ENCODE measurements at regions not wholly inside any gene's neighbourhood (a gene's known extent, or its start where the extent isn't known, plus 50 kb on each side); places are given as distances from the start of the nearest gene placed in this dataset.

GRCh38 chr7:109407756-109408155 lies 838.1 kb downstream of the DNAJB9 start:
- WGBS (ENCODE audit: insufficient coverage, insufficient replicate concordance, low lambda C conversion rate, missing lambda C conversion rate) = 22% methylated on average over 3 of the region's 3 CpGs
- ATAC-seq (no peak), FAIRE-seq (no peak), DNase-seq (ENCODE audit: low read depth, low spot score) (no peak)
- no peaks in the 10 kb centered on the region for H4K20me1 ChIP-seq (ENCODE audit: control insufficient read depth, insufficient read depth)
- no peaks in the 10 kb centered on the region for H3K36me3 ChIP-seq (ENCODE audit: control insufficient read depth in 2 of 2, insufficient read depth in 2 of 2, low read length in 1 of 2)
- ChIA-PET SMC1A (ENCODE audit: uncharacterized antibody, unreplicated experiment) (no interaction called here), POLR2A (no interaction called here), CTCF (no interaction called here), RAD21 (ENCODE audit: unreplicated experiment) (no interaction called here)
- TF ChIP-seq NR2F1 (conservative IDR thresholded peaks at IDR 0.05) = no peak
- no peak for TF ChIP-seq SUZ12 (IDR thresholded peaks at IDR 0.05; ENCODE audit: unreplicated experiment)
- no peak for TF ChIP-seq KDM1A (IDR thresholded peaks at IDR 0.05; ENCODE audit: borderline replicate concordance)
- no peak for TF ChIP-seq HDAC2 (IDR thresholded peaks at IDR 0.05)
- no peak for TF ChIP-seq MYC (IDR thresholded peaks at IDR 0.05; ENCODE audit: insufficient read depth, insufficient read length, insufficient replicate concordance, low read length, severe bottlenecking)
- no peak for TF ChIP-seq SIX5 (IDR thresholded peaks at IDR 0.05; ENCODE audit: low read depth, low read length, severe bottlenecking)
- no peak overlapping the region for H3K4me2 ChIP-seq (ENCODE audit: control insufficient read depth, insufficient read depth)
- H3K4me1 ChIP-seq (ENCODE audit: control insufficient read depth, insufficient read depth, low read length) = no peaks in the 10 kb centered on the region
- BruUV-seq (replicated peaks) = no TSS peak
- no peak overlapping the region for H3K9ac ChIP-seq (ENCODE audit: control insufficient read depth, insufficient read depth, low read length)
- intact Hi-C loops (cut with micrococcal nuclease; ENCODE audit: unreplicated experiment) = no loop called here
- in situ Hi-C loops (cut with MboI) = no loop called here
- no peaks in the 10 kb centered on the region for H3K9me3 ChIP-seq (replicated peaks; ENCODE audit: control insufficient read depth, insufficient read depth, low read length)
- H3K4me3 ChIP-seq = no peak overlapping the region
- no peak overlapping the region for H3K27ac ChIP-seq (ENCODE audit: control insufficient read depth, insufficient read depth)
- no peaks in the 10 kb centered on the region for H3K27me3 ChIP-seq (replicated peaks in 1 of 2; ENCODE audit: control insufficient read depth in 2 of 2, insufficient read depth in 2 of 2, low read length in 1 of 2)
- H2AFZ ChIP-seq (ENCODE audit: control insufficient read depth, low read depth, low read length) = no peak overlapping the region
- no peaks in the 10 kb centered on the region for H3K79me2 ChIP-seq (ENCODE audit: control insufficient read depth, insufficient read depth, low read length)

DNA sequence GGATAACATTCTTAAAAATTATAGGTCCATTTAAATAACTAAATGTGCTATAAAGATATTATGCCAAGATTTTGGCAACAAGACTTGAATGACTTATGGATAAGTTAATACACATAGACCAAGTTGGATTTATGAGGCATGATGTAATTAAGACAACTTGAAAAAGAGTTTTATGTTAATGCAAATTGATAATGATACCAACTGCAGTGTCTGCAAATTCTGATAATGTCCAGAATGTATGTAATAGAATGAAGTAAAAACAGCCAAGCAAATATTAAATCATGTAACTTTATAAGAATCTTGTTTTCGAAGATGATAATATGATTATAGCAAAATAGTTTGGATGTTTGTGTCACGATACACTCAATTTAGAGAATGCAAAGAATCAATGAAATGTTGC lies 868.3 kb downstream of the DNAJB9 start:
- Histone ChIP-seq H3K27me3 (replicated peaks in 1 of 2; ENCODE audit: control insufficient read depth in 2 of 2, insufficient read depth in 2 of 2, low read length in 1 of 2) (no peaks in the 10 kb centered on the region), H3K27ac (ENCODE audit: control insufficient read depth, insufficient read depth) (no peak overlapping the region), H3K79me2 (ENCODE audit: control insufficient read depth, insufficient read depth, low read length) (no peaks in the 10 kb centered on the region), H3K4me2 (ENCODE audit: control insufficient read depth, insufficient read depth) (no peak overlapping the region), H3K4me3 (no peak overlapping the region), H3K9me3 (replicated peaks; ENCODE audit: control insufficient read depth, insufficient read depth, low read length) (no peaks in the 10 kb centered on the region), H4K20me1 (ENCODE audit: control insufficient read depth, insufficient read depth) (no peaks in the 10 kb centered on the region), H2AFZ (ENCODE audit: control insufficient read depth, low read depth, low read length) (no peak overlapping the region), H3K9ac (ENCODE audit: control insufficient read depth, insufficient read depth, low read length) (no peak overlapping the region), H3K36me3 (ENCODE audit: control insufficient read depth in 2 of 2, insufficient read depth in 2 of 2, low read length in 1 of 2) (no peaks in the 10 kb centered on the region), H3K4me1 (ENCODE audit: control insufficient read depth, insufficient read depth, low read length) (no peaks in the 10 kb centered on the region)
- ATAC-seq (no peak), DNase-seq (ENCODE audit: low read depth, low spot score) (no peak), FAIRE-seq (no peak)
- ChIA-PET POLR2A (no interaction called here), RAD21 (ENCODE audit: unreplicated experiment) (no interaction called here), SMC1A (ENCODE audit: uncharacterized antibody, unreplicated experiment) (no interaction called here), CTCF (no interaction called here)
- no TSS peak for BruUV-seq (replicated peaks)
- intact Hi-C loops (cut with micrococcal nuclease; ENCODE audit: unreplicated experiment) (no loop called here), in situ Hi-C loops (cut with MboI) (no loop called here)
- 0% methylated on average over 2 of the region's 2 CpGs for WGBS (ENCODE audit: insufficient coverage, insufficient replicate concordance, low lambda C conversion rate, missing lambda C conversion rate)
- no peak for TF ChIP-seq E2F4 (IDR thresholded peaks at IDR 0.05; ENCODE audit: low read depth, low read length)
- no peak for TF ChIP-seq EP300 (IDR thresholded peaks at IDR 0.05; ENCODE audit: borderline replicate concordance in 1 of 2, control insufficient read depth in 1 of 2, low read depth in 2 of 2, low read length in 2 of 2)
- no peak for TF ChIP-seq KAT2A (conservative IDR thresholded peaks at IDR 0.05; ENCODE audit: control insufficient read depth, low read depth, low read length)
- TF ChIP-seq, protein P1, sequence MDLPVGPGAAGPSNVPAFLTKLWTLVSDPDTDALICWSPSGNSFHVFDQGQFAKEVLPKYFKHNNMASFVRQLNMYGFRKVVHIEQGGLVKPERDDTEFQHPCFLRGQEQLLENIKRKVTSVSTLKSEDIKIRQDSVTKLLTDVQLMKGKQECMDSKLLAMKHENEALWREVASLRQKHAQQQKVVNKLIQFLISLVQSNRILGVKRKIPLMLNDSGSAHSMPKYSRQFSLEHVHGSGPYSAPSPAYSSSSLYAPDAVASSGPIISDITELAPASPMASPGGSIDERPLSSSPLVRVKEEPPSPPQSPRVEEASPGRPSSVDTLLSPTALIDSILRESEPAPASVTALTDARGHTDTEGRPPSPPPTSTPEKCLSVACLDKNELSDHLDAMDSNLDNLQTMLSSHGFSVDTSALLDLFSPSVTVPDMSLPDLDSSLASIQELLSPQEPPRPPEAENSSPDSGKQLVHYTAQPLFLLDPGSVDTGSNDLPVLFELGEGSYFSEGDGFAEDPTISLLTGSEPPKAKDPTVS (IDR thresholded peaks at IDR 0.05; ENCODE audit: low read depth, low read length) = no peak
- no peak for TF ChIP-seq FOXM1 (IDR thresholded peaks at IDR 0.05; ENCODE audit: low read depth, low read length)
- no peak for TF ChIP-seq MYB (IDR thresholded peaks at IDR 0.05; ENCODE audit: borderline replicate concordance, low read depth, low read length)
- no peak for TF ChIP-seq BHLHE40 (IDR thresholded peaks at IDR 0.05; ENCODE audit: borderline replicate concordance in 1 of 2, low read depth in 2 of 2, low read length in 1 of 2)
- TF ChIP-seq NBN (IDR thresholded peaks at IDR 0.05) = no peak
- TF ChIP-seq BRCA1 (IDR thresholded peaks at IDR 0.05; ENCODE audit: low read depth, low read length) = no peak
- TF ChIP-seq RFX5 (IDR thresholded peaks at IDR 0.05; ENCODE audit: low read depth, low read length) = no peak
- no peak for TF ChIP-seq CREB1 (IDR thresholded peaks at IDR 0.05; ENCODE audit: low read depth)
- no peak for TF ChIP-seq POU2F2 (IDR thresholded peaks at IDR 0.05; ENCODE audit: borderline replicate concordance, low read depth, low read length)
- TF ChIP-seq SMAD1 (IDR thresholded peaks at IDR 0.05; ENCODE audit: low read depth, partially characterized antibody) = no peak
